Activated CD4-positive, alpha-beta memory T cell treated with anti-CD3 and anti-CD28 coated beads for 36 hours (primary cell): ENCODE measurements at regions not wholly inside any gene's neighbourhood (a gene's known extent, or its start where the extent isn't known, plus 50 kb on each side); places are given as distances from the start of the nearest gene placed in this dataset.
A peak's percentile ranks its signal among the peaks of the same experiment; 100 is the strongest.

ENCODE experiments used
- CTCF ChIA-PET: fragments of 350-600 bp; sonication (Branson Sonifier 250); formaldehyde crosslinking; loops from one replicate; lab custom pipeline; 2021; ENCODE audit warnings: antibody characterized with exemption, inconsistent platforms; lab: Charles Lee
- POLR2A ChIA-PET: fragments of 350-600 bp; sonication (Branson Sonifier 250); formaldehyde crosslinking; loops from one replicate; lab custom pipeline; 2021; ENCODE audit warnings: antibody characterized with exemption; lab: Charles Lee
- DNase-seq: peaks from one replicate; pipeline ENCODE4 v3.0.0-alpha.2; 2020
- H3K27ac Mint-ChIP-seq: one replicate; pipeline ENCODE4 v1.8.0; 2021; ENCODE audit warnings: mixed read lengths
- H3K27me3 Mint-ChIP-seq: one replicate; pipeline ENCODE4 v1.8.0; 2021; ENCODE audit warnings: mixed read lengths
- H3K36me3 Mint-ChIP-seq: one replicate; pipeline ENCODE4 v1.8.0; 2021; ENCODE audit warnings: mixed read lengths
- H3K4me1 Mint-ChIP-seq: one replicate; pipeline ENCODE4 v1.8.0; 2021; ENCODE audit warnings: low read depth, mixed read lengths
- H3K4me3 Mint-ChIP-seq: one replicate; pipeline ENCODE4 v1.8.0; 2021; ENCODE audit warnings: mild to moderate bottlenecking, mixed read lengths
- H3K9me3 Mint-ChIP-seq: one replicate; pipeline ENCODE4 v1.8.0; 2021; ENCODE audit warnings: mixed read lengths
- intact Hi-C: fragments of 100-400 bp; cut with micrococcal nuclease; formaldehyde crosslinking; loops from one replicate; pipeline ENCODE4 v1.15.1; 2023

DNA sequence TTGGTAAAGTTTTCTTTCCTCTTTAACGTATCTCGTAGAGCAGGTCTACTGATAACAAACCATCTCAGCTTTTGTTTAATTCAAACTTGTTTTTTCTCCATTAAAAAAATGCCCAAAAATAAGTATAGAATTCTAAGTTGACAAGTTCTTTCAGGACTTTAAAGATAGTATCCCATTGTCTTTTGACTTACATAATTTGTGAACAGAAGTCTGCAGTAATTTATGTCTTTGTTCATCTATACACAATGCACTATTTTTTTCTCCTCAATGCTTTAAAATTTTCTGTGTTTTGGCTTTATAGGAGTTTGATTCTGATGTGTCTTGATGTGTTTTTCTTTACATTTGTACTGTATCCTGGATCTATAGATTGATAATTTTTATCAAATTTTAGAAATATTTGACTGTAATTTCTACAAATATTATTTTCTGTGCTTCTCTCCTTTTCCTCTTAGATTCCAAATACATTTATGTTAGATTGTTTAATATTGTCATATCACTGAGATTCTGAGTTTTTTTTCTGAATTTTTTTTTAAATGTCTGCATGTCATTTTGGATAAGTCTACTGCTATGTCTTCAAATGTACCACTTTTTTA lies 143.3 kb downstream of the FTCDNL1 start:
- H3K27ac Mint-ChIP-seq = no peak overlapping the region
- DNase-seq = no peak
- POLR2A ChIA-PET = no interaction called here
- CTCF ChIA-PET = no interaction called here
- no peak overlapping the region for H3K4me3 Mint-ChIP-seq
- peaks cover 3% of the 10 kb centered on the region for H3K27me3 Mint-ChIP-seq
- H3K9me3 Mint-ChIP-seq = peaks cover 9% of the 10 kb centered on the region
- intact Hi-C loops = no loop called here
- H3K36me3 Mint-ChIP-seq = peaks cover 2% of the 10 kb centered on the region
- H3K4me1 Mint-ChIP-seq = no peaks in the 10 kb centered on the region

DNA sequence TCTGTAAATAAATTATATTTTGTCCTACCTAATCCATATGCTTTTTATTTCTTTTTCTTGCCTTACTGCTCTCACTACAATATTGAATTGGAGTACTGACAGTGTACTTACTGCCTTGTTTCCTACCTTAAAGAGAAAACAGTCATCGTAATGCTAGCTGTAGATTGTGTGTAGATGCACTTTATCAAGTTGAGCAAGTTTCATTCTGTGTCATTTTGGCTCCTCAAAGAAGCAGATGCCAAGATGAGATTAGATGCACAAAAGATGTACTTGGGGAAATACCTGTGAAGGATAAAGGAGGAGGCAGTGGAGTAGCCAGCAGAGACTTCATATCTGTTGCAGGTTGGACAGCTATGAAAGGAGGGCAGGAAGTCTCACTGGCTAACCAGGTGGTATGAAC lies 145.5 kb downstream of the FTCDNL1 start:
- POLR2A ChIA-PET = no interaction called here
- Mint-ChIP-seq H3K27ac (no peak overlapping the region), H3K9me3 (peaks cover 9% of the 10 kb centered on the region), H3K4me1 (no peaks in the 10 kb centered on the region), H3K36me3 (peaks cover 2% of the 10 kb centered on the region), H3K27me3 (peaks cover 1% of the 10 kb centered on the region), H3K4me3 (no peak overlapping the region)
- CTCF ChIA-PET = interaction anchor here (0.9 to 3.1 kb wide), 6 partner anchors 8 to 158 kb away, joined by 3 to 48 read pairs (median 4); no protein-coding TSS in a partner anchor
- intact Hi-C loops = no loop called here
- no peak for DNase-seq

DNA sequence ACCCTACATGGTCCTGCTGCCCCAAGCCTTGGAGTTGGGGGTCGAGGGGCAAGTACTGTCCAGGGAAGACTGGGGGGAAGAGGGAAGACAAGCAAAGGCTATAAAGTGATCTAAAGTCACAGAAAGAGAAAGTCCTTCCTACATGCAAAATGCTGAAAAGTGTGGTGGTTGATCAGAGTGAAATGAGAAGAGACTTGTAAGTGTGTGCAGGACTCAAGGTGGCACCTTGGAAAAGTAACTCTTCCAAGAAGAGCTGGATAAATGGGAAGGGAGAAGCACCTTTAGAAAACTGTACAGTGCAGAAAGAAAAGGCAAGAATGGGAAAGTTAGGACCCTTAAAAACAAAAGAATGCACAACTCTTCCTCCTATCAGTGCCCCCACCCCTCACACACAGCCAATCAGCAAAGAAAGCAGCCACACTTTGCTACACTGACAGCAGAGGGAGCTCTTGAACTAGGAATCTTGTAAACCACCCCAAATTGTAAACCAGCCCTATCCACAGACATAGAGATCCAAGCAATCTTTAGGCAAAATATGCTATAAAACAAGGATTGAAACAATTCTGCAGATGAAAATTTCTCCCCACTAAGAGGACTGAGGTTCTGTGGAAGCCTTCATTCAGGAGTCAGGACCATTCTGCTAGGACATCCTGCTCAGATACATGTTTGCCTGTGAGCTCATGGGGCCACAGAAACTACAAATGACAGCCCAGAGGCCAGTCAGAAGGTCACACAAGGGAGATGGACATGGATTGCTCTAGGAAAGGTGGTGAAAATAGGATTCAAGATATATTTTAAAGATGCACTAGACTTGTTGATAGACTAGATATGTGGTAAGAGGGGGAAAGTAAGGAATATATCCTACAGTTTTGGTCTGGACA lies 146.4 kb downstream of the FTCDNL1 start:
- Mint-ChIP-seq H3K4me1 (no peaks in the 10 kb centered on the region), H3K36me3 (peaks cover 2% of the 10 kb centered on the region), H3K4me3 (no peak overlapping the region), H3K27me3 (peaks cover 1% of the 10 kb centered on the region), H3K27ac (no peak overlapping the region), H3K9me3 (peaks cover 9% of the 10 kb centered on the region)
- peak; percentile 32 for DNase-seq
- intact Hi-C loops = loop anchor here (1.0 kb wide), 2 partner anchors 35 to 157 kb away; no protein-coding TSS in a partner anchor
- CTCF ChIA-PET = interaction anchor here (0.6 to 3.1 kb wide), 14 partner anchors 9 to 236 kb away, joined by 3 to 48 read pairs (median 4); no protein-coding TSS in a partner anchor
- POLR2A ChIA-PET = no interaction called here

DNA sequence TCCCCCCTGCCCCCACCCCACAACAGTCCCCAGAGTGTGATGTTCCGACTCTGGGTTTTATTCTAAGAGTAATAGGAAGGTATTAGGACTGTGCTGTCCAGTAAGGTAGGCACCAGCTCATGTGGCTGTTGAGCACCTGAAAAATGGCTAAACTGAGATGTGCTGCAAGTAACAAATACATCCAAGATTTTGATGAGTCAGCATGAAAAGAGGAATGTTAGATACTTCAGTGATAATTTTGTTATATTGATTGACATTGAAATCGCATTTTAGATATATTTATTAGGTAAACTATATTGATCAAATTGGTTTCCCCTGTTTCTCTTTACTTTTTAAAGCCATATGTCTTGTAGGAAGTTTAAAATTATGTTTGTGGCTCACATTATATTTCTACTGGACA lies 147.8 kb downstream of the FTCDNL1 start:
- H3K36me3 Mint-ChIP-seq = peaks cover 2% of the 10 kb centered on the region
- peaks cover 8% of the 10 kb centered on the region for H3K9me3 Mint-ChIP-seq
- no peak overlapping the region for H3K4me3 Mint-ChIP-seq
- DNase-seq = no peak
- no peaks in the 10 kb centered on the region for H3K4me1 Mint-ChIP-seq
- H3K27ac Mint-ChIP-seq = no peak overlapping the region
- POLR2A ChIA-PET = no interaction called here
- intact Hi-C loops = no loop called here
- CTCF ChIA-PET = interaction anchor here (1.6 to 3.1 kb wide), 2 partner anchors 37 to 158 kb away, joined by 4 to 48 read pairs; no protein-coding TSS in a partner anchor
- H3K27me3 Mint-ChIP-seq = no peaks in the 10 kb centered on the region

DNA sequence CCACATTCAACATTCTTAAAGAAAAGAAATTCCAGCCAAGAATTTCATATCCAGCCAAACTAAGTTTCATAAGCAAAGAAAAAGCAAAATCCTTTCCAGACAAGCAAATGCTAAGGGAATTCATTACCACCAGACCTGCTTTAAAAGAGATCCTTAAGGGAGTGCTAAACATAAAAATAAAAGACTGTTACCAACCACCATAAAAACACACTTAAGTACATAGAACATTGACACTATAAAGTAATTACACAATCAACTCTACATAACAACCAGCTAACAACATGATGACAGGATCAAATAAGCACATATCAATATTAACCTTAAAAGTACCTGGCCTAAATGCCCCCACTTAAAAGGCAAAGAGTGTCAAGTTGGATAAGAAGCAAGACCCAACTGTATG lies 153.5 kb downstream of the FTCDNL1 start:
- peaks cover 8% of the 10 kb centered on the region for H3K27me3 Mint-ChIP-seq
- POLR2A ChIA-PET = no interaction called here
- DNase-seq = no peak
- intact Hi-C loops = no loop called here
- CTCF ChIA-PET = no interaction called here
- no peak overlapping the region for H3K27ac Mint-ChIP-seq
- H3K36me3 Mint-ChIP-seq = no peaks in the 10 kb centered on the region
- no peak overlapping the region for H3K4me3 Mint-ChIP-seq
- H3K4me1 Mint-ChIP-seq = no peaks in the 10 kb centered on the region
- H3K9me3 Mint-ChIP-seq = no peaks in the 10 kb centered on the region

DNA sequence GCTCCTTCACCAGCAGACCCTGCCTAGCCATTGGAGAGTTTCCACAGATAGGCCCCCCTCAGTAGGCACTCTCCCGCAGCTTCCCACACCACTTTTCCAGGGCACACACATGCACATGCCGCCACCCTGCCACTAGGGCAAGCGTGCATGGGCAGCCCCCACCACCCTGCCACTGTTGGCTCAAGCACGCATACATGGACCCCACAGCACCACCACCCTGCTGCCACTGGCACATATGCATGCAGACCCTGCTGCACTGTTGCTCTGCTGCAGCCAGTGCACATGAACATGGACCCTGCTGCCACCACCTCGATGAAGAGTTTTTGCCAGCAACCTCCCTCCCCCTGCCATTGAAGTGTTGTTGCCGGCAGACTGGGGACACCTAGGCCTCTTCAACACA lies 154.9 kb downstream of the FTCDNL1 start:
- ChIA-PET CTCF (no interaction called here), POLR2A (no interaction called here)
- no peak overlapping the region for H3K27ac Mint-ChIP-seq
- H3K4me3 Mint-ChIP-seq = no peak overlapping the region
- H3K27me3 Mint-ChIP-seq = peaks cover 8% of the 10 kb centered on the region
- no peaks in the 10 kb centered on the region for H3K9me3 Mint-ChIP-seq
- intact Hi-C loops = no loop called here
- no peaks in the 10 kb centered on the region for H3K4me1 Mint-ChIP-seq
- no peaks in the 10 kb centered on the region for H3K36me3 Mint-ChIP-seq
- no peak for DNase-seq

DNA sequence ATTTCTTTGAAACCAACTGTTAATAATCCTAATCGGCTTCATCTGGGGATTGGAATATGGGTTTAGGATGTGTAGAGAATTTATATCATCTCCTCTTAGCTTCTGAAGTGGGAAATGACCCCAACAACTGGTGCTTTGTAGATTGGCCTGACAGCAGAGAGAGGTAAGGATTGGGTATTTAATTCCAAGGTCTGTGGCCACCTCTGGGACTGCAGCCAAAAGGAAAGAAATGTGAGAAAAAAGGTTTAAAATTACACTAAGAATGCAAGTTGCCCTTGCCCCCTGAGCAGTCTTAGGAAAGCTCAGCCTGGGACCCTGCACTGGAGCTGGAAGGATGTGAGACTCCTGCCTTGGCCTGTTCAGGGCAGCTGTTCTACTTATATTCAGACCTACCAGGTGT lies 157.1 kb downstream of the FTCDNL1 start:
- no peak overlapping the region for H3K27ac Mint-ChIP-seq
- H3K36me3 Mint-ChIP-seq = no peaks in the 10 kb centered on the region
- DNase-seq = no peak
- ChIA-PET POLR2A (no interaction called here), CTCF (interaction anchor here (1.2 kb wide), 1 partner anchor 46 kb away, joined by 4 read pairs; no protein-coding TSS in a partner anchor)
- H3K4me1 Mint-ChIP-seq = no peaks in the 10 kb centered on the region
- H3K27me3 Mint-ChIP-seq = peaks cover 8% of the 10 kb centered on the region
- no peaks in the 10 kb centered on the region for H3K9me3 Mint-ChIP-seq
- intact Hi-C loops = no loop called here
- H3K4me3 Mint-ChIP-seq = no peak overlapping the region

DNA sequence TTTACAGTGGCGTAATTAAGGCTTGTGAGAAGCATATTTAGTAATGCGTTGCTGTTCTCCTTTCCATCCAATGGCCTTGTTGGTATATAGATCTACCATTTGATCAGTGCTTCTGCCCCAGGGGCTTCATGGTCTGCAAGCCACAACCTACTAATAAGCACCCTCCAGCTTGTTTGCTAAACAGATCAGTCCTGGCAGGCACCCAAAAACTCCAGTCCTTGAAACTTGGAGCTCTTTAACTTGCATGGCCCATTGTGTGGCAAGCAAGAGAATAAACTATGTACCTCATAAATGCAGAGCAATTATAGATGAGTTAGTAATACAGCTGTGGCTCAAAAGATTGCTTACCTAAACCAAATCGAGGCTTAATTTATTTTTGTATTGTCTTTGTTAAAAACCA lies 158.5 kb downstream of the FTCDNL1 start:
- Mint-ChIP-seq H3K36me3 (no peaks in the 10 kb centered on the region), H3K4me3 (no peak overlapping the region), H3K9me3 (no peaks in the 10 kb centered on the region), H3K4me1 (no peaks in the 10 kb centered on the region), H3K27me3 (peaks cover 8% of the 10 kb centered on the region), H3K27ac (no peak overlapping the region)
- DNase-seq = no peak
- intact Hi-C loops = no loop called here
- CTCF ChIA-PET = no interaction called here
- POLR2A ChIA-PET = no interaction called here

DNA sequence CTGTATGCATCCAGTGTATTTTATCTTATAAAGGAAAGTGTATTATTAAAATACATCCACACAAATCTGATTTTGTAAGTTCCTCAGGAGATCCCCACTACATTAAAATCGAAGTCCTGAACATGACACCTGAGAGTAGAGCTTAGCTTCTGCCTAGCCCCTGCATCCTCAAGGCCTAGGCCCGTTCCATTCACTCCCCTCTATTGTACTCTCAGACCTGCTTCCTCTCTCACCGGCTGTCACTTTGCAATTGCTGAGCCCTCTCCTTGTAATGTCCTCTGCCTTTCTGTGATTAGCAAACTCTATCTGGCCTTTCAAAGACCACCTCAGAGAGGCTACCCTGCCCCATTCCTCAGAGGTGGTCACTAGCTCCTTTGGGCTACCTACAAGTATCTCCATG lies 160.8 kb downstream of the FTCDNL1 start:
- Mint-ChIP-seq H3K4me3 (no peak overlapping the region), H3K27ac (no peak overlapping the region)
- POLR2A ChIA-PET = no interaction called here

DNA sequence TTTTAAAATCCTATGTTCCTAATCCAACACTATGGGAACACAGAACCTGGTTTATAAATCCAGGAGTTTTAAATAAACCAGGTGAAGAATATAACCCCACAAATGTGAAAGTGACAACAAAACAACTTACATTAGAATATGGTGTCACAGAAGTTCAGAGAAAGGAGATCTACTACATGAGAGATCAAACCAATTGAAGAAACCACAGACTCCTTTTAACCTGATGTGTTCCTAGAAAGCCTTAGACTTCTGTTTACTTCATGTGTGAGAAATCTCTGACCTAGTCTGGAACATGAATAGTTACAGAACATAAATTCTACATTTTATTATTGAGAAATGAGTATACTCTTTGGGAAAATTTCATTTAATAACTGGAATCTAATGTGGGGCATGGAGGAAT lies 165.3 kb downstream of the FTCDNL1 start:
- Mint-ChIP-seq H3K36me3 (no peaks in the 10 kb centered on the region), H3K4me3 (no peak overlapping the region), H3K27me3 (no peaks in the 10 kb centered on the region), H3K27ac (no peak overlapping the region), H3K4me1 (peaks cover 6% of the 10 kb centered on the region), H3K9me3 (no peaks in the 10 kb centered on the region)
- intact Hi-C loops = no loop called here
- POLR2A ChIA-PET = no interaction called here
- CTCF ChIA-PET = no interaction called here
- DNase-seq = no peak

More for the DNA sequence above, 160.8 kb downstream of the FTCDNL1 start:
- Mint-ChIP-seq H3K4me1 (peaks cover 1% of the 10 kb centered on the region), H3K27me3 (peaks cover 3% of the 10 kb centered on the region), H3K36me3 (no peaks in the 10 kb centered on the region), H3K9me3 (no peaks in the 10 kb centered on the region)
- intact Hi-C loops = no loop called here
- CTCF ChIA-PET = interaction anchor here (0.6 kb wide), 1 partner anchor 1635 kb away, joined by 3 read pairs; no protein-coding TSS in a partner anchor
- DNase-seq = no peak

DNA sequence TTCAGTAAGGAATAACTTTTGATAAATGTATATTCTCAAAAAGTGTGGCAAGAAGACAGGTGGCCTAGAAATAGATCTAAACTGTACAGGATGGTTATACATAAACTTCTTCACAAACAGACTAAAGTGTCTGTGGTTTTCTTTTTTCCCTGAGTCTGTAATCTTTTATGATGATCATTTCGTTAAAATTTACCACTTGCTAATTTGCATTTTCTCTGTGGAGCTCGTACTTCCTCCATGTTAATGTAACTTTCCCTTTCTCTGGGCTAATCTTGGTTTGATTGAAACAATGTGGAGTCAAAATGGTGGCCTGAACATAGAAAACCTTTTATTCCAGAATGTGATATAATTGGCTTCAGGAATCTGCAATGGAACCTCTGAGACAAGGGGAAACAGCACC lies 166.2 kb downstream of the FTCDNL1 start:
- Mint-ChIP-seq H3K36me3 (no peaks in the 10 kb centered on the region), H3K4me3 (no peak overlapping the region), H3K9me3 (no peaks in the 10 kb centered on the region), H3K27me3 (no peaks in the 10 kb centered on the region), H3K27ac (no peak overlapping the region), H3K4me1 (peaks cover 6% of the 10 kb centered on the region)
- intact Hi-C loops = no loop called here
- ChIA-PET CTCF (no interaction called here), POLR2A (no interaction called here)
- no peak for DNase-seq

DNA sequence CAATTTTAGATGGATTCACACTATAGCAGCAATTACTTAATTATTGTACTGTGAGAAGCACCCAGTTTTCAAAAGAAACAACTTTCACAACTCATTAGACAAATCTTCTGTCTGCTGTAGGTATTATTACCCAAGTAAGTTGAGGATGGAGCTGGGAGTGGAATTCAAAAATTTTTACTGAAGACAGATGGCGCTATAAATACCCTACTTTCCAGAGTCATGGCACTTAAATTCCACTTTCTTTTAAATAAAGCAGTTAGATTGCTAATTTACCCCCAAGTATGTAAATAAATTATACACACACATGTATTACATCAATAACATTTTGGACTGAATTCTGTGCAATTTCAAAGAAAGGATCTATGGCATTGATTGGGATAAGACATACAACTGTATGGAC lies 166.8 kb downstream of the FTCDNL1 start:
- Mint-ChIP-seq H3K27me3 (no peaks in the 10 kb centered on the region), H3K4me1 (peaks cover 6% of the 10 kb centered on the region), H3K9me3 (no peaks in the 10 kb centered on the region), H3K36me3 (no peaks in the 10 kb centered on the region), H3K4me3 (no peak overlapping the region), H3K27ac (no peak overlapping the region)
- intact Hi-C loops = no loop called here
- ChIA-PET CTCF (interaction anchor here (1.0 kb wide), 1 partner anchor 56 kb away, joined by 3 read pairs; no protein-coding TSS in a partner anchor), POLR2A (no interaction called here)
- DNase-seq = no peak
